Fibroblast of lung (primary cell): ENCODE measurements at regions not wholly inside any gene's neighbourhood (a gene's known extent, or its start where the extent isn't known, plus 50 kb on each side); places are given as distances from the start of the nearest gene placed in this dataset.

Experiments used
- DNase-seq, 2 donors: peaks; one replicate each; pipeline versions ENCODE4 v3.0.0 to v3.0.0-alpha.2; 2010; ENCODE audit warnings: low read depth in 2 of 2
- H2AFZ ChIP-seq: 2 replicates; pipeline ENCODE4 v1.5.1; 2012; ENCODE audit warnings: low read length, control low read depth, inconsistent platforms
- H3K27ac ChIP-seq: 2 replicates; pipeline ENCODE4 v1.5.1; 2011; ENCODE audit warnings: low read length, control low read depth; ENCODE audit not compliant: insufficient read depth
- H3K27me3 ChIP-seq: 2 replicates; pipeline ENCODE4 v1.5.1; 2011; ENCODE audit warnings: mild to moderate bottlenecking, low read length; ENCODE audit not compliant: control insufficient read depth, insufficient read depth
- H3K36me3 ChIP-seq: 2 replicates; pipeline ENCODE4 v1.5.1; 2011; ENCODE audit warnings: low read length; ENCODE audit not compliant: control insufficient read depth, insufficient read depth
- H3K4me1 ChIP-seq: 2 replicates; pipeline ENCODE4 v1.5.1; 2011; ENCODE audit warnings: low read length; ENCODE audit not compliant: control insufficient read depth, insufficient read depth; ENCODE audit errors: extremely low read depth
- H3K4me2 ChIP-seq: 2 replicates; pipeline ENCODE4 v1.5.1; 2011; ENCODE audit warnings: low read length, control low read depth; ENCODE audit not compliant: insufficient read depth; ENCODE audit errors: extremely low read depth
- H3K4me3 ChIP-seq, 4 experiments: fragments of 200-600 bp in 1 of 4; sonication (generic) in 1 of 4; replicated peaks in 1 of 4; 2 replicates each; pipeline ENCODE4 v1.5.1; 2011 to 2016; ENCODE audit warnings: low read length in 4 of 4, low read depth in 3 of 4, mild to moderate bottlenecking in 3 of 4, control low read depth in 2 of 4, inconsistent platforms in 1 of 4, mixed read lengths in 1 of 4; ENCODE audit not compliant: insufficient read depth in 1 of 4; ENCODE audit errors: control extremely low read depth in 1 of 4
- H3K79me2 ChIP-seq: 2 replicates; pipeline ENCODE4 v1.5.1; 2012; ENCODE audit warnings: mild to moderate bottlenecking, low read length, inconsistent platforms; ENCODE audit not compliant: control insufficient read depth, insufficient read depth
- H3K9ac ChIP-seq: 2 replicates; pipeline ENCODE4 v1.5.1; 2011; ENCODE audit warnings: mild to moderate bottlenecking, low read length, control low read depth; ENCODE audit not compliant: insufficient read depth
- H3K9me3 ChIP-seq: 2 replicates; pipeline ENCODE4 v1.5.1; 2012; ENCODE audit warnings: low read depth, low read length; ENCODE audit not compliant: control insufficient read depth, insufficient read depth
- H4K20me1 ChIP-seq: 2 replicates; pipeline ENCODE4 v1.5.1; 2011; ENCODE audit warnings: low read length; ENCODE audit not compliant: control insufficient read depth, insufficient read depth; ENCODE audit errors: extremely low read depth
- EZH2 ChIP-seq: IDR thresholded peaks from 2 replicates; pipeline ENCODE4 v1.5.1; 2012; ENCODE audit warnings: low read length, control low read depth, mild to moderate bottlenecking; ENCODE audit errors: missing control alignments
- TF ChIP-seq, protein P1 (sequence below), 2 donors: IDR thresholded peaks in 1 of 2; conservative IDR thresholded peaks in 1 of 2; 1 replicate in 1 of 2; 2 replicates in 1 of 2; pipeline ENCODE4 v1.5.1; 2011 to 2012; ENCODE audit warnings: low read length in 2 of 2, control low read depth in 1 of 2, inconsistent platforms in 1 of 2, low read depth in 1 of 2, mild to moderate bottlenecking in 1 of 2

DNA sequence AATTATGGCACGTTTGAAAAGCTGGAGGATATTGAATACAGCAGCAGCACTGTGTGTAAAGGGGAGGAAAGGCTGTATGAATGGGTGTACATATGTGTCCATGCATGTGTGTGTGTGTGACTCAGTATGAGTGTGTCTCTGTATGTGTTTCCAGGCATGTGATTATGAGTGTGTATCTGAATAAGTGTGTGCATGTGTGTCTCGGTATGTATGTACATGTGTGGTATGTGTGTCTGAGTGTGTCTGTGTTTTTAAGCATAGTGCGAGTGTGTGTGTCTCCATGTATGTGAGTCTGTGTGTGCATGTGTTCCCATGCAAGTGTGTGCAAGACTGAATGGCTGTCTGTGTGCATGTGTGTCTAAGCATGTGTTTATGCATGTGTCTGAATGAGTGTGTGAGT, 259.1 kb upstream of the XYLT1 start:
- Histone ChIP-seq H3K36me3 (no peaks in the 10 kb centered on the region), H3K9ac (no peak overlapping the region), H3K4me1 (no peaks in the 10 kb centered on the region), H4K20me1 (no peaks in the 10 kb centered on the region), H3K4me3 (no peak overlapping the region), H3K27ac (no peak overlapping the region), H2AFZ (no peak overlapping the region), H3K79me2 (no peaks in the 10 kb centered on the region), H3K4me2 (no peak overlapping the region), H3K27me3 (no peaks in the 10 kb centered on the region), H3K9me3 (no peaks in the 10 kb centered on the region)
- DNase-seq = no peak
- TF ChIP-seq, protein P1, sequence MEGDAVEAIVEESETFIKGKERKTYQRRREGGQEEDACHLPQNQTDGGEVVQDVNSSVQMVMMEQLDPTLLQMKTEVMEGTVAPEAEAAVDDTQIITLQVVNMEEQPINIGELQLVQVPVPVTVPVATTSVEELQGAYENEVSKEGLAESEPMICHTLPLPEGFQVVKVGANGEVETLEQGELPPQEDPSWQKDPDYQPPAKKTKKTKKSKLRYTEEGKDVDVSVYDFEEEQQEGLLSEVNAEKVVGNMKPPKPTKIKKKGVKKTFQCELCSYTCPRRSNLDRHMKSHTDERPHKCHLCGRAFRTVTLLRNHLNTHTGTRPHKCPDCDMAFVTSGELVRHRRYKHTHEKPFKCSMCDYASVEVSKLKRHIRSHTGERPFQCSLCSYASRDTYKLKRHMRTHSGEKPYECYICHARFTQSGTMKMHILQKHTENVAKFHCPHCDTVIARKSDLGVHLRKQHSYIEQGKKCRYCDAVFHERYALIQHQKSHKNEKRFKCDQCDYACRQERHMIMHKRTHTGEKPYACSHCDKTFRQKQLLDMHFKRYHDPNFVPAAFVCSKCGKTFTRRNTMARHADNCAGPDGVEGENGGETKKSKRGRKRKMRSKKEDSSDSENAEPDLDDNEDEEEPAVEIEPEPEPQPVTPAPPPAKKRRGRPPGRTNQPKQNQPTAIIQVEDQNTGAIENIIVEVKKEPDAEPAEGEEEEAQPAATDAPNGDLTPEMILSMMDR (conservative IDR thresholded peaks at IDR 0.05 in 1 of 2, IDR thresholded peaks at IDR 0.05 in 1 of 2; ENCODE audit: low read depth in 1 of 2, low read length in 2 of 2) = no peak
- no peak for TF ChIP-seq EZH2

DNA sequence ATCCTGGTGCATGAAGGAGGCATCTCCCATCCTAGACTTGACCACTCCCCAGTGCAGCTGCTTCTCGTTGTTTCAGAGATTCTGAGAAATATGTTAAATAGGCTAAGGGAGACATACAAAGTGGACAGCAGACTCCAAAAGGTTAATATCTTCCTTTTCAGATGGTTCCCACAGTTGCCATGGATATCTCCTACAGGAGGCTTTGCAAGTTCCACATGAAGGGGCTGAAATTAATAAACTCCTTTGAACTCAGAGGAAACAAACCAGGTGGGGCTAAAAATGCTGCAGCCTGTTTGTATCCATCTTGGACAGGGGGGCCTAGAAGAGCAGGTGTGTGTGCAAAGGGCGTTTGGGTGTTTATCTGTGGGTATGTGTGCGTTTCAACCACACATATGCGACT, 257.4 kb upstream of the XYLT1 start:
- H3K9ac ChIP-seq = no peak overlapping the region
- no peak overlapping the region for H2AFZ ChIP-seq
- H4K20me1 ChIP-seq = no peaks in the 10 kb centered on the region
- DNase-seq = no peak
- no peak for TF ChIP-seq EZH2
- TF ChIP-seq, protein P1 (conservative IDR thresholded peaks at IDR 0.05 in 1 of 2, IDR thresholded peaks at IDR 0.05 in 1 of 2; ENCODE audit: low read depth in 1 of 2, low read length in 2 of 2) = no peak
- no peaks in the 10 kb centered on the region for H3K79me2 ChIP-seq
- H3K4me1 ChIP-seq = no peaks in the 10 kb centered on the region
- H3K4me2 ChIP-seq = no peak overlapping the region
- no peaks in the 10 kb centered on the region for H3K27me3 ChIP-seq
- H3K4me3 ChIP-seq = no peak overlapping the region
- no peak overlapping the region for H3K27ac ChIP-seq
- no peaks in the 10 kb centered on the region for H3K36me3 ChIP-seq
- H3K9me3 ChIP-seq = no peaks in the 10 kb centered on the region

DNA sequence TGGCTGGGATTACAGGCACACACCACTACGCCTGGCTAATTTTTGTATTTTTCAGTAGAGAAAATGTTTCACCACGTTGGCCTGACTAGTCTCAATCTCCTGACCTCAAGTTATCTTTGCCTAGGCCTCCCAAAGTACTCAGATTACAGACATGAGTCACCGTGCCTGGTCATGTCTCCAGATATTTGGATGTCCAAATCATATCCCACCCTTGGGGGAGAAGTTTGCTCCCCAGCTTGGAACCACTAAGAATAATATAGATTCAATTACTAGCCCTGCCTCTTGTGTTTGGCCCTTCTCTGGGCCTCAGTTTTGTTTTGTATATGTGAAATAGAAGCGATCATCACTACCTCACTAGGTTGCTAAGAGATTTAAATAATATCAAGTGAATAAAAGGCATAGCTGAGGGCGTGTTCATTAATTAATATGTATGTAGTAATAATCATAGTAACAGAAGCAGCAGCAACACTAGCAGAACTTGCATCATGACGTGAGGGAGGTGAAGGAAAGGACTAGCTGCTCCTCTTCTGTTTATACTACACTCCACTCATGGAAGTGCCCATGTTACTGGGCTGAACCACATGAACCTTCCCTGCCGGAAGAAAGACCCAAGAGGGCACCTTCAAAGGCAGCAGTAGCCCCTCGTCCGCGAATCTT, 253.6 kb upstream of the XYLT1 start:
- Histone ChIP-seq H3K36me3 (no peaks in the 10 kb centered on the region), H2AFZ (no peak overlapping the region), H3K4me3 (no peak overlapping the region), H3K27ac (peak overlapping the region; percentile 43), H4K20me1 (no peaks in the 10 kb centered on the region), H3K79me2 (no peaks in the 10 kb centered on the region), H3K9ac (no peak overlapping the region), H3K4me2 (no peak overlapping the region), H3K9me3 (no peaks in the 10 kb centered on the region), H3K27me3 (no peaks in the 10 kb centered on the region), H3K4me1 (no peaks in the 10 kb centered on the region)
- DNase-seq = peak; percentile 65 to 84
- TF ChIP-seq EZH2 = no peak
- TF ChIP-seq, protein P1 (conservative IDR thresholded peaks at IDR 0.05 in 1 of 2, IDR thresholded peaks at IDR 0.05 in 1 of 2; ENCODE audit: low read depth in 1 of 2, low read length in 2 of 2) = no peak
